OCI-LY7 (cell line): ENCODE measurements at regions not wholly inside any gene's neighbourhood (a gene's known extent, or its start where the extent isn't known, plus 50 kb on each side); places are given as distances from the start of the nearest gene placed in this dataset.
"Not testable (repeated sequence)": the region's sequence is repeated elsewhere in the genome, so short reads cannot be mapped to it uniquely, and the experiment has no call there.

Experiments used
- CTCF ChIP-seq: fragments of 200-600 bp; sonication (generic); conservative IDR thresholded peaks from 2 replicates; pipeline ENCODE4 v1.5.1; 2014; ENCODE audit warnings: mild to moderate bottlenecking, antibody characterized with exemption, low read length, moderate library complexity, mixed read lengths
- EZH2phosphoT487 ChIP-seq: fragments of 200-600 bp; sonication (generic); IDR thresholded peaks from 2 replicates; pipeline ENCODE4 v1.6.1; 2018; ENCODE audit warnings: low read depth, borderline replicate concordance, mild to moderate bottlenecking, mixed run types, antibody characterized with exemption, low read length, moderate library complexity, mixed read lengths

GRCh38 chr5:5733058-5733457, 310.6 kb downstream of the ICE1 start:
- not testable (repeated sequence) for TF ChIP-seq CTCF, EZH2phosphoT487
